Hematopoietic multipotent progenitor cell treated with erythropoietin and hydrocortisone succinate and interleukin-3 and kit ligand, for 4 days (in vitro differentiated cells): ENCODE measurements at regions not wholly inside any gene's neighbourhood (a gene's known extent, or its start where the extent isn't known, plus 50 kb on each side); places are given as distances from the start of the nearest gene placed in this dataset.

Experiments
- DNase-seq: peaks from one replicate; pipeline ENCODE4 v3.0.0-alpha.2; 2015

DNA sequence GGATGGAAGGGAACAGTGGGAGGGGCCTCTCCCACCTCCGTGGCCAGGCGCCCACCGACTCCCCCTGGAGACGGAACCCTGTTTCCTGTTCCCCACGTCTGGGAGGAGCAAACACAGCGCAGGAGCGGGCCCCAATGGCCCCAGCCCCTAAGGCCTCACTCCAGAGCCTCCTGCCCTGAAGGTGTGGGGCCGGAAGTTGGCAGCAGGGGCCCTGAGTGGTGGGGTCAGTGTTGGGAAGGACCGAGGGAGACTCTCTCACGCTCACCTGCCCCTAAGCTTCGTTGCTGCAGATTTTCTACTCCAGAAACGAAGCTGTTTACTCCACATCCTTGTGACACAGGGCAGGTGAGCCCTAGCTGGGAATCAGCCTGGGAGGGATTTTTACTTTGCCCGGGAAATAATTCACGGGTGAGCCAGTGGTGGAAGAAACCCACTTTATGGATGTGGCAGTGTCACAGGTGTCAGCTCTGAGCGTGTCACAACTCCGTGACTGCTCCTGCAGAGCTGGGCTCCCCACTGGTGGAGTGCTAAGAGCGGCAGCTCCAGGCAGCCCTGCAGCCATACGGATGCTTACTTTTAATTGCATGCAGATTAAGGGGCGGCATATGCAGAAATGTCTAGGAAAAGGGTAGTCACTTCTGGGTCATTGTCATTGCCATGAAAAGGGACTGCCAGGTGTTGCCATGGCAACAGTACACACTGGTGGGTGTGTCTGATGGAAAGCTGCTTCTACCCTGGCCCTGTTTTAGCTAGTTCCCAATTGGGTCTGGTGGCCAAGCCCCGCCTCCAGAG lies 77.5 kb upstream of the OLFM1 start:
- DNase-seq: no peak

DNA sequence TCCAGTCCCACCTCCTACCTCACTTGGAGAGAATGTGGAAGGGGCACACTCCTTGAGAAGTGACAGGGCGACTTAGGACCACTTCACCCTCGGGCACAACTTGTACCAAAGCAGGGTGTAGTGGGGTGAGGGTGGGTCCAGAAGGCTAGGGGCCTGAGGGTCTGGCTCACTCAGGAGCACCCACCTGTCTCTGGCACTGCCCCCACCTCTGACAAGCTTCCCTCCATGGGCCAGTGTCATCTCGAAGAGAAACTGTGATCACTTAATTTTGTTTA lies 76.9 kb upstream of the OLFM1 start:
- no peak for DNase-seq

DNA sequence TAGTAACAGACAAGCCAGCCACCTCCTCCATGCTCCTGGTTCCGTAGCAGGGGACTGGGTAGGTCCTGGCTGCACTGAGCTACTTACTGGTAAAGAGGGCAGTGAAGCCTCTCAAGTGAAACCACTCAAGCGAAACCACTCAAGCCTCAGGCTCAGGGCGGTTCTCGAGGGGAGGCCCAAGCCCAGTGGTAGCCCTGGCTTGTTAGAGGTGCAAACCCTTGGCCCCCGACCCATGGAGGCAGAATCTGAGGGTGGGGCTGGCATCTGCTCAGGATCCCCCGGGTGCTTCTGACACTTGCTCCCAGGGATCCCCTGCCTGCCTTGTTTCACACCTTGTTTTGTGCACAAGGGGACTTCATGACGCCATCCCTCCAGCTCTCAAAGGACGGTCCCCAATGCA lies 76.5 kb upstream of the OLFM1 start:
- DNase-seq: no peak

DNA sequence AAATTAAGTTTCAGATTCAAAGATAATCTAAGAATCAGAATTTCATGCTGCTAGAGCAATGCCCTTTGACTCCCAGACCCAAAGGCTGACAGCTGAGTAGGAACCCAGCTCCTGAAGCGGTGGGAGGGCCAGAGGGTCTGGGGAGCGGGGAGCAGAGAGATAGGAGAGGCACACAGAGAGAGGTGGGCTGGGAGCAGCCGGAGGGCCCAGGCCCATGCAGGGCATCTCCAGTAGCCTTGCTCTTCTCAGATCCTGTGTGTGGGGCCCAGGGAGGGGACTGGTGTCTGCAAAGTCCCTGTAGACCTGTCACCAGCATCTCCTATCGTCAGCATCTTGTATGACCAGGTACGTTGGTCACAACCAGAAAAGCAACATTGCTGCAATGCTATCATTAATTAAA lies 75.3 kb upstream of the OLFM1 start:
- no peak for DNase-seq

DNA sequence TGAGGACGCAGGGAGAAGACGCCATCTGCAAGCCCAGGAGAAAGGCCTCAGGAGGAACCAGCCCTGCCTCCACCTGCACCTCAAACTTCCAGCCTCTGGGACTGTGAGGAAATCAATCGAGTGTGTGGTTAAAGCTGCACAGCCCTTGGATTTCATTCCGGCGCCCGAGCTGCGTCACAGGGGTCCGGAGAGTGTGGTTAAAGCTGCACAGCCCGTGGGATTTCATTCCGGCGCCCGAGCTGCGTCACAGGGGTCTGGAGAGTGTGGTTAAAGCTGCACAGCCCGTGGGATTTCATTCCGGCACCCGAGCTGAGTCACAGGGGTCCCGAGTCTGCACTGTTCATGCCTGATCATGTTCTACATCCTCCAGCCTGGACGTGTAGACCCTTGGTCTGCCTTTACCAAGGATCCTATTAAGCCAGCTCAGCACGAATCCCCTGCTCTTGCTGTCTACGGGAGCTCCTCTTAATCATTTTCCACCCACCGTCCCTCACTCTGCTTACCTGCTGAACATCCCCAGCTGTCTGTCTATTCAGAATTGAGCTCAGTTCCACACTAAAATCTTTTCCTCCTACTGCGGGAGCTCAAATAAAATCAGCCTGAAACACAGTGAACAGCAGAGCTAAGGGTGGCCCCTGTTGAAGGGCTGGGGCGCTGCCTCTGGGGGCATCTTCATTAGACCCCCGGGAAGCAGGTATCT lies 73.0 kb upstream of the OLFM1 start:
- DNase-seq: no peak

DNA sequence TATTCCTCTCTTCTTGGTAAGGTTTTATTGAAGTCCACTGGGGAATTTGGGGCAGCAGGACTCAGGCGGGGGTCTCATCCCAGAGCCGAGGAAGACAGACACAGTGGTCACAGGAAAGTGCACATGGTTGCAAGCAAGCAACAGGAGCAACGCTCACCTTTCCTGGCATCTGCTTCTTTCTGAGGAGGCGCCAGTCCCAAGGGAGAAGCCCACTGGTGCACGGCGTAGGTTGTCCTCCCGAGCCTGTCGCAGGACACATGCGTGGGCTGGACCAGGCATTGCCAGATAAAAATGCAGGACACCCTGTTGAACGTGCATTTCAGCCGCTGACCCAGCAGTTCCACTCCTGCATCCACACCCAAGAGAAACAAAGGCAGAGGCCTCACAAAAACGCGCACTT lies 72.4 kb upstream of the OLFM1 start:
- DNase-seq: no peak

DNA sequence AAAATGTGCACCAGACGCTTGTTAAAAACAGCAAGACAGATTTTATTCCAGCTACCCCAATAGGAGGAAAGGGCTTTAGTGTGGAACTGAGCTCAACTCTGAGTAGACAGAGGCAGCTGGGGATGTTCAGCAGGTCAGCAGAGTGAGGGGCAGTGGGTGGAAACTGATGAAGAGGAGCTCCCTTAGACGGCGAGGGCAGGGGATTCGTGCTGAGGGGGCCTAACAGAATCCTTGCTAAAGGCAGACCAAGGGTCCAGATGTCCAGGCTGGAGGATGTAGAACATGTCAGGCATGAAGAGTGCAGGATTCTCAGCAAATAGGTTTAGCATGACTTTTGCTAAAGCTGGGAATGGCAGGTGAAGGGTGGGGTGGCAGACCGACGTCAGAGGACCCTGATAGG lies 71.9 kb upstream of the OLFM1 start:
- DNase-seq: no peak

DNA sequence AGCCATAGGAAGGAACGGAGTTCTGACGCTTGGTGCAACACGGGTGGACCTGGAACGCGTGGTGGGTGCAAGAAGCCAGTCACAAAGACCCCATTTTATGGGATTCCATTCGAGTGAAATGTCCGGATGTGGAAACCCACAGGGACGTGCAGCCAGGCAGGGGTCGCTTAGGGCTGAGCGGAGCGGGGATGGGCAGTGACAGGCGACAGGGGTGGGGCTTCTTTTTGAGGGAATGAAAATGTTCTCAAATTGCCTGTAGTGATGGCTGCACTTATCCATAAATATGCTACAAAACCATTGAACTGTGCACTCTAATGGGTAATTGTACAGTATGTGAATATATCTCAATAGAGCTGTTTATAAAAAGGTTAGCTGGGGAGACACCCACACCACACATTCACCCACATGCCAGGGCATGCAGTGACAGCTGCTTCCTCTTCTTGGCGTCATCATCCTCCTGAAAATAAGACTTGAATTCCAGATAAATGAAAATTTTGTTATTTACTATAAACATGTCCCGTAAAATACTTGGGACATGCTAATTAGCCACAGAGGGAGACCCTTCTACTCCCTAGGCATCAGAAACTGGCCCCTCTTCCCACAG lies 71.3 kb upstream of the OLFM1 start:
- no peak for DNase-seq

DNA sequence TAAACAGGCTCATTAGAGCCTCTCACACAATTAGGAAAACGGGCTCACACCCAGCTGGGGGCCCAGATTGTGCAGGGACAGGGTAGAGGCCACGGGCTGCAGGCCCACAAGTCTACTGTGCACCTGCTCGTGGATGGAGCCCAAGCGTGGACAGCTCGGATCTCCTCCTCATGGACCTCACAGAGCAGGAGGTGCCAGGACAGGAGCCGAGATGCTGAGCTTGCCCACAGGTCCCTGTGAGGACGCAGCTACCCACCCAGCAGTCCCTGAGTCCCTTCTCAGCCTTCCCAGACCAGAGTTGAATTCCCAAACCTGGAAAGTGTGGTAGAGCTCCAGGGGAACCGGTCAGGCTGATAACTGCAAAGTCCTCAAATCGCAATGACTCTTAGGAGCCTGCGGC lies 70.6 kb upstream of the OLFM1 start:
- no peak for DNase-seq

DNA sequence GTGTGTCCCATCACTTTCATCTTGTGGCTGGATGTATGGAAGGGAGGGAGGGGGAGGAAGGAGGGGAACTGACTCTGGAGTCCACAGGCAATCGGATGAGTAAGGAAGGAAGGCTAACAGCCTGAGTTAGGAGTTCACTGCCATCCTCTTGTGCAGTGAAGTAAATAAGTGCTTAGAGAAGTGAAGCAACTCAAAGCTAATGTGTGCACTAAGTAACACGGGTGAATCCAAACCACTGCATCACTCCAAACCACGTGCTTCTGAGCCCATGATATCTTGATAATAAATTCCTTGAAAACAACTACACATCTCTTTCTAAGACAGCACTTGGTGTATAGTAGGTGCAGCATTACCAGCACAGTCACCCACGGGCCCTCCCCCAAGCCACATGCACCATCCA lies 69.6 kb upstream of the OLFM1 start:
- DNase-seq: no peak

DNA sequence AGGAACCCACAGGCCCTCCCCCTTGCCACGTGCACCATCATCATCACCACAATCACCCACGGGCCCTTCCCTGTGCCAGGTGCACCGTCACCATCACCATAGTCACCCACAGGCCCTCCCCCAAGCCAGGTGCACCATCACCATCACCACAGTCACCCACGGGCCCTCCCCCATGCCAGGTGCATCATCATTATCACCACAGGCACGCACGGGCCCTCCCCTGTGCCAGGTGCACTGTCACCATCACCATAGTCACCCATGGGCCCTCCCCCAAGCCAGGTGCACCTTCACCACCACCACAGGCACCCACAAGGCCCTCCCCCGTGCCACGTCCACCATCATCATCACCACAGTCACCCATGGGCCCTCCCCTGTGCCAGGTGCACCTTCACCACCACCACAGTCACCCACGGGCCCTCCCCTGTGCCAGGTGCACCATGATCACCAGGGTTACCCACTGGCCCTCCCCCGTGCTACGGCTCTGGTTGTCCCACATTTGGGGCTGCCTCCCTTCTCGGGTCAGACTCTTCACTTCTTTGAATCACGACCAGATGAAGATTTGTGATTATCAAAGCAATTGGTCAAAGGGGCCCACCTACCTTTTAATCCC lies 69.1 kb upstream of the OLFM1 start:
- no peak for DNase-seq

DNA sequence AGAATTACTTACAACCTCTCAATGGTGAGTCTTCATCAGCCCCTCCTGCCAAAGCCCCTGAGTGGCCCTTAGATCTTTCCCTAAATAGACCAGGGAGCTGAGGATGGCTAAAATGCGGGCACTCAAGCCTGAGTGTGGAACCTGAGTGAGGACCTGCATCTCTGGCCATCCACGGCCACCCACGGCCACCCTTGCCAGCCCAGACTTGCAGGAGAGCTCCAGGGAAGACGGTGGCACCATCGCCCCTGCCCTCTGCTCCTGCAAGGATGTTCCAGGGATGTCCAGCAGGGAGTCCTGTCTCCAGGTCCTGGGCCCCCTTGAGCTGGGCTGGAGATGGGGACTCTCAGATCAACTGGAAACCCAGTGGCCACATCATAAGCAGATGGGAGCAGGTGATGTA lies 68.2 kb upstream of the OLFM1 start:
- no peak for DNase-seq

DNA sequence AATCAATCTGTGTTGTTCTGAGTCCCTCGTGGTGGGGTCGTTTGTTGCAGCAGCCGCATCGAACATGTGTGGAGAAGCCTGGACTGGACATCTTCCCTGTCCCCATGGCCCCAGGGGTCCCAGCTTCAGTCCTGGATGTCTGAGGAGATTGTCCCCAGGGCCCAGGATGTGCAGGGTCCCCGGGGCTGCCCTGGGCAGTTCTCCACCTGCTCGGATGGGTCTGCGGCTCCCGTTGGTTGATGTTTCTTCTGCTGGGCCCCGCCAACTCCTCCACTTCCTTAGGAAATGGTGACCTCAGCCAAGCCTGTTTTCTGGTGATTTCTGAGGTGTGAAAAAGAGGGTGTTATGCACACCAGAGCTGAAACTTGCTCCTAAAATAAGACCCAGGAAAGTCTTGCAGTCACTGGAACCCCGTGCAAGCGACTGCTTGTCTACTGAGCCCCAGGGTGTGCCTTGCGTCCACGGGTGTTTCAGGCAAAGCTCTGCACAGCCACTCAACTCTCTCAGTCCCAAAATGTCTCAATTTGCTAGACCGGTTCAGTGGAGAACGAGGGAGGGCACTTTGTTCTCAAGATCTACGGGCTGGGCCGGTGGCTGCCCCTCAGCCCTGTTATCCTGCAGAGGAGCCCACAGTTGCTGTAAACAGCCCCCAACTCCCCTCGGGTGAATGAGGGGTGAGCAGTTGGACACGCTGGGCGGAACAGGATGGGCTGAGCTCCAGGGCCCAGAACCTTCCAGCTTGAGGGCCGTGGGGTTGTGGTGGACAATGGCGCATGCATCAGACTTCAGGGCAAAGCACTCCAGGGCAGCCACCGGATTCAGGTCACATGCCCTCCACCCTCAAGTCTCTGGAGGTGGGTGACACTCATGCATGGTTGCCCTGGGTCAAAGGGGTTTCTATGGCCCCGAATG lies 66.7 kb upstream of the OLFM1 start:
- no peak for DNase-seq

DNA sequence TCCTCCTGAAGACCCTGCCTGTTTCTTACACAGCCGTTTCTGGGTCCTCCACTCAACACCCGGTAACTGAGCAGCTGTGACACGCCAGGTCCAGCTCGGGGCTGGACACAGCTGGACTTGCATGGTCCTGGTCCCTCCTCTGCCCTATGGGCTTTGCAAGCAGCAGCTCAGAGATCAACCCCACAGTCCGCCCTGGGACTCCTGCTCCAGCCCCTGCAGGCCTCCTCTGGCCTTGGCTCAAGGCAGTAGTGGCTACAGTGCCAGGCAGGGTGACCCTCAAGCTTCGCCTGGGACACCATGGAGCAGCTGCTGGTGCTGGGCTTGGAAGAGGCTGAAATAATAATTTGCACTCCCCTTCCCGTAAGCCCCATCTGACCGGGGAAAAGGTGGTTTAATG lies 66.1 kb upstream of the OLFM1 start:
- no peak for DNase-seq

DNA sequence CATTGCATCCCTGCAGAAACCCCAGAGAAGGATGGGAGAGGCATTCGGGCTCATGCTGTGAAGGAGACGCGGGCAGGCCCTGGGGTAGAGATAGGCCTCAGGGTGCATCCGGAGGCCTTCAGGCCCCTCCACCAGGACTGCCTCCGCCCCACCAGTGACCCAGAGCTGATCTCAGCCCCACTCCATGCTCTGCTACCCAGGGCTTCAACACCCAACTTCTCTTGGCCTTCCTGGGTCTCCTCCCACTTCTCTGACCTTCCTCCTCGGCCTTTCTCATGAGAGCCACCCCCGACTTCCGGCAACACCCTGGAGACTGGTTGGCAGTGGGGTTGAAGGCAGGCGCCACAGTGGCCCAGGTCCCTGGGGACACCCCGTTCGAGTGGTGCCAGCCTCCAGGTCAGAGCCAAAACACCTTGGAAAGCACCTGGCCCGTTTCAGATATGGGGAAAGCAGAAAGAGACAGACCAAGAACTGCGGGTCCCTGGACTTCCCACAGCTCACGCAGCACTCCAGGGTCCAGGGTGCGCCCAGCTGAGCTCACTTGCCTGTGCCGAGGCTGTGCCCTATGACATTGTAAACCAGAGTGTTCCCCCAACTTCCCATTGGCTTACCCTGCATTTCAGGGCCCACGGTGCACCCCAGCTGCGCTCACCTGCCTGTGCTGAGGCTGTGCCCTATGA lies 65.1 kb upstream of the OLFM1 start:
- no peak for DNase-seq

DNA sequence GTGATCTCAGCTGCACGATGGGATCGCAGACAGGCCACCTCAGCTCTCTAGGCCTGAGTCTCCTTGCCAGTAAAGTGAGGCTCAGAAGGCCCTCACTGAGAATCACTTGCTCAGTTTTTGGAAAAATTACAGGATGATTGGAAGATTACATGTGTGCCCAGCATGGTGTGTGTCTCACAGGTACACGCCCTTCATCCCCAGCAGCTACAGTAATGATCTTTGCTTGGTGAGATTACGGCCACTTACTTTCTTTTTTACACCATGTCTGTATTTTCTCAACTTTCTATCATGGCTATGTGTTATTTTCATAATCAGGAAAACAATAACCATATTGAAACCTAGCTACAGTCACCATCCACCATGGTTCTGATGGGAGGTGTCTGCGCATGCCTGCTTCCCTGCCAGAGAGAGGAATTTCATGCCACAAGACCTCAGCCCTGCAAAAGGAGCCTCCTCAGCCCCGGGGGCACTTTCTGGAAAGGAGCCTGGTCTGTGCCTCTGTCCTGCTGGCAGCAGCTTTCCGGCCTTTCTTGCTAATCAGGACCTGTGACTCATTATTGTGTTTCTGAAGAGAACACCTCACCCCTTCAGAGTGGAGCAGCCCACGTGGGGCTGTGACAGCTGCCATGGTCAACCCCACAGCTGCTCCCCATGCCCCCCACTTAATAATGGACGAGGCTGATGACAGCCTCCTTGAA lies 64.2 kb upstream of the OLFM1 start:
- no peak for DNase-seq

DNA sequence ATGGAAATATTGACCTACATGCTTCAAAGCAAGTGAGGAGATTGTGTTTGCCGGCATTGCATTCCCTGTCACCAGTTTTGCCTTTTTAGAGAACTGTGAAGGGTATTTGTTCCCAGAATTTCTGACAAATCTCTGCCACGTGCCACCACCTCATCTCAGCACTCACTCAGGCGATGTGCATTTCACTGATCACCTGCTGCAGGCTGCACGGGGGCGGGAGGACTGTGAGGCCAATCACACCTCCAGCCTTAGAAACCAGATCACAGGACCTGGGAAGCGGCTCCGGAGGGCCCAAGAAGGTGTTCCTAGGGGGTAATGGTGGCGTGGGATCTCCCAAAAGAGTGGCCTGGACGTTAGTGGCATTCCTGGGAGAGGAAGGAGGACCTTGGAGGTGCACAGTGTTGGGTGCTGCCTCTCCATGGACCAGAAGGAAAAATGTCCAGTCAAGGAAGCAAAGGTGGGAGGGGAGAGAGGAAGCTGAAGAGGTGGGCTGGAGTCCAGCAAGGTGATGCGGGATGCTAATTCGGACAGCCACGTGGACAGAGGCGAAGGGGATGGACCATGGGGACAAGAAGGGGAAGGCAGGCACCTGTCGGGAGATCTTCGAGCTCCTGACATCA lies 63.6 kb upstream of the OLFM1 start:
- no peak for DNase-seq

DNA sequence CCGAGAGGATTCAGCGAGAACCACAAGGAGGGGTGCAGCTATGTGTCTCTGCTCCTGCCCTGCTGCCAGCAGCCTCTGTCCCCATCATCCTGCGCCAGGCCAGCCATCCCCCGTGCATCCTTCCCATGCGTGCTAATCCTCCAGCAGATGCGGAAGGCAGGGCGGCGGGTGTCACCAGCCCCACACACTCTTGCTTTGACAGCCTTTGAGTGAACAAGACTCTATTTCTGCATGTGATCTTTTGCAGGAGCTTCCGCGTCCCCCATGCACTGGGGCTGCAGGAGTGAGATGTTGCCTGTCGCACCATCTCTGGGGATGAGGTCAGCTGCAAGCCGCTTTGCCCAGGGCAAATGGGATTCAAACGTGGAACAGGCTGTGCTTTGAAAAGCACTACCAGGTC lies 58.0 kb upstream of the OLFM1 start:
- no peak for DNase-seq

DNA sequence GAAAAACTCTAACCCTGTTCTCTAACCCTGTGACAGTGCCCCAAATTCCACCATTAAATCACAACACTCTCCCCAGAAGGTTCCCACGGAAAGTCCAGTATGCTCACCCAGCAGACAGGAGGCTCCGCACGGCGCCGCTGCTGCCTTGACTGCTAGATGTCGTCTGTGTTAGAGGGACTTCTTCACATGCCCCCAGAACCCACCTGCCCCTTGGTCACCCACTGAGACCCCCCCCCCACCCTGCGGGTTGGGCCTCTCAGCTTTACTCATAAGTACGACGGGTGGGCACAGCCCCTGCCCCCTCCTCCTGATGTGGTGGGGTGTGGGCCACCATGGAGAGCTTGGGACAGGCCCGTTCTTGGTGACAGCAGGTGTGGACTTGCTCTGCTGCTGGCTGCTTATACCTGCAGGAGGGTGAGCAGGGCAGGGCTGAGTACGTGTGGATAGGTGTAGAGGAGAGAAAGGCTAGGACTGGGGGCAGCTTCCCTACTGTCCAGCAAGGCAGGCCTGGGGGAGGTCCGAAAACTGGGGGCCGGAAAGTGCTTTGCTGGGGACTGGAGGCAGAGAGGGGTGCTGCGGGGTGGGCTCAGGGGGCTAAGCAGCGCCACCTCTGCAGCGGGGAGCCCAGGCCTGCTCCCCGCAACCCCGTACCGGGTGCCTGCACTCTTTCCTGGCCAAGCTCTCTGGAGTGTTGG lies 57.5 kb upstream of the OLFM1 start:
- DNase-seq: no peak

DNA sequence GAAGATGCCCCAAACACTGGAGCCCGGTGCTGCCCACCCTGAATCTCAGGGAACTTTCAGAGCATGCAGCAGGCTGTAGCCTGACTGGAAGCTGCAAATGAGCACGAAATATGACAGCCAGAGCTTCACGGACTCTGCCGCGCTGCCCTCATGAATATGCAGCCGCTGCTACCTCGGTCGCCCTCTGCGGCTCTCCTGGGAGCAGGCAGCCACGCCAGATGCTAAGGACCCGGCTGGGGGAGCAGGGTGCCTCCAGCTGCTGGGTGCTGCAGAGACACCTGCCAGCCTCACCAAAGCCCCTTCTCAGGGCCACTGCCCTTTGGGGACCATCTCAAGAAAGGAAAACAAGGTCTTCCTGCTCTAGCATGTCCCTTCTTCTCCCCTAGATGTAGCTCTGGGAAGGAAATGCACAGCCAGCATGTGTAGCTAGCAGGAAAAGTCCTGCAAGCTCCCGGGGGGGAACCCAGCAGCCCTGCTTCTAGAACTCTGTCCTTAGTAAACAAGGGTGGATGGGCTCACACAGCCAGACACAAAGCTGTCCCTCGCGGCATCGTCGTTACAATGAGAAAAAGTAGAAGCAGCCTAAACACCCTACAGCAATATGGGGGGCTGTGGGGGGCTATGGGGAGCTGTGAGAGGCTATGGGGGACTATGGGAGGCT lies 56.8 kb upstream of the OLFM1 start:
- no peak for DNase-seq
